Left ventricle myocardium inferior (tissue), 1 donor: ENCODE measurements at regions not wholly inside any gene's neighbourhood (a gene's known extent, or its start where the extent isn't known, plus 50 kb on each side); places are given as distances from the start of the nearest gene placed in this dataset.

Source experiments
- DNase-seq: peaks from one replicate; pipeline ENCODE4 v3.0.0-alpha.2; 2020
- H3K27ac ChIP-seq: fragments of 200-600 bp; replicated peaks from 2 replicates; pipeline ENCODE4 v1.8.0; 2021
- H3K27me3 ChIP-seq: fragments of 200-600 bp; 2 replicates; pipeline ENCODE4 v1.8.0; 2021; ENCODE audit warnings: low read depth
- H3K36me3 ChIP-seq: fragments of 200-600 bp; 2 replicates; pipeline ENCODE4 v1.8.0; 2021
- H3K4me1 ChIP-seq: fragments of 200-600 bp; 2 replicates; pipeline ENCODE4 v1.8.0; 2021
- H3K4me3 ChIP-seq: fragments of 200-600 bp; 2 replicates; pipeline ENCODE4 v1.8.0; 2021; ENCODE audit warnings: mild to moderate bottlenecking, moderate library complexity
- H3K9me3 ChIP-seq: fragments of 200-600 bp; replicated peaks from 2 replicates; pipeline ENCODE4 v1.8.0; 2021
- intact Hi-C: fragments of 100-400 bp; cut with micrococcal nuclease; formaldehyde crosslinking; loops from one replicate; pipeline ENCODE4 v1.11.0; 2022
- TF ChIP-seq, protein P1 (sequence below): fragments of 200-600 bp; IDR thresholded peaks from 2 replicates; pipeline ENCODE4 v1.8.0; 2021; ENCODE audit warnings: antibody characterized with exemption, mild to moderate bottlenecking, borderline replicate concordance
- donor health status: DM: no; HTN: yes; CAD: no; lungs with severe emphysema.

DNA sequence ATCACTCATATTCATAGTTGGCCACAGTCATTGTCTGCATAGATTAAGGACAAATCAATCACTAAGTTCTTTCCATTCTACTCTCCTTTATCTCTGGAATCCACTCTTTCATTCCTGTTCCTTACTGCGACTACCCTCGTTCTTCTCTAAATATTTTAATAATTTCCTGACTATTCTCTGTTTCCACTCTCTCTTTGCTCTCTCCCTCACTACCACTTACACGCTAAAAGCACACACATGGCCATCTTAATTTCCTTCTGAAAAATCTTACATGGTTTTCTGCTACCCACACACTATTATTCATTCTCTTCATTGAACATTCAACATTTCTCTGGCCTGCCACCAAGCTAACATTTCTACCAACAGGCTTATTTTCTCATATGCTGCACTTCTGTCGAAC lies 279.6 kb upstream of the PLSCR5 start:
- Histone ChIP-seq H3K27ac (no peak overlapping the region), H3K36me3 (no peaks in the 10 kb centered on the region), H3K4me3 (no peak overlapping the region), H3K9me3 (no peaks in the 10 kb centered on the region), H3K4me1 (no peaks in the 10 kb centered on the region), H3K27me3 (no peaks in the 10 kb centered on the region)
- intact Hi-C loops = no loop called here
- TF ChIP-seq, protein P1, sequence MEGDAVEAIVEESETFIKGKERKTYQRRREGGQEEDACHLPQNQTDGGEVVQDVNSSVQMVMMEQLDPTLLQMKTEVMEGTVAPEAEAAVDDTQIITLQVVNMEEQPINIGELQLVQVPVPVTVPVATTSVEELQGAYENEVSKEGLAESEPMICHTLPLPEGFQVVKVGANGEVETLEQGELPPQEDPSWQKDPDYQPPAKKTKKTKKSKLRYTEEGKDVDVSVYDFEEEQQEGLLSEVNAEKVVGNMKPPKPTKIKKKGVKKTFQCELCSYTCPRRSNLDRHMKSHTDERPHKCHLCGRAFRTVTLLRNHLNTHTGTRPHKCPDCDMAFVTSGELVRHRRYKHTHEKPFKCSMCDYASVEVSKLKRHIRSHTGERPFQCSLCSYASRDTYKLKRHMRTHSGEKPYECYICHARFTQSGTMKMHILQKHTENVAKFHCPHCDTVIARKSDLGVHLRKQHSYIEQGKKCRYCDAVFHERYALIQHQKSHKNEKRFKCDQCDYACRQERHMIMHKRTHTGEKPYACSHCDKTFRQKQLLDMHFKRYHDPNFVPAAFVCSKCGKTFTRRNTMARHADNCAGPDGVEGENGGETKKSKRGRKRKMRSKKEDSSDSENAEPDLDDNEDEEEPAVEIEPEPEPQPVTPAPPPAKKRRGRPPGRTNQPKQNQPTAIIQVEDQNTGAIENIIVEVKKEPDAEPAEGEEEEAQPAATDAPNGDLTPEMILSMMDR = no peak
- no peak for DNase-seq

- H3K27ac ChIP-seq = no peak overlapping the region
- DNase-seq = no peak
- no peaks in the 10 kb centered on the region for H3K4me1 ChIP-seq
- H3K36me3 ChIP-seq = no peaks in the 10 kb centered on the region
- H3K4me3 ChIP-seq = no peak overlapping the region
- no peaks in the 10 kb centered on the region for H3K9me3 ChIP-seq
- intact Hi-C loops = no loop called here
- H3K27me3 ChIP-seq = no peaks in the 10 kb centered on the region
- TF ChIP-seq, protein P1 = no peak
Observed at GRCh38 chr3:146884296-146884695, 279.1 kb upstream of the PLSCR5 start.

DNA sequence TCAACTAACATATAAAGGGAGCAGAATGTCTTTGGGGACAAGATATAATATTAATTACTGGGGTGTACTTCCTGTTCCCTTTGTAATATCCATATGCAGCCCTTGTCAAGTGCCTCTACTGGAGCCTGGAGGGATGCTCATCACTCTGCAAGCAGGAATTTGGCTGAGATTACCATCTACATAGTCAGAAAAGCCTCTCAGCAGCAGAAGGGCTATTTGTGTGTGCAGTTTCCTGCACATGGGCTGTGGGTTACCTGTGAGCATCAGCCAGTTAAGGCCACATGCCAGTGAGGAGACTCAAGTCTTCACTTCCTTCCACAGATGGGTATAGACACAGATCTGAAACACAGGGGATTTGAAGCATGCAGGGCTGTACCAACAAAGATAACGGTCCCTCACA lies 278.1 kb upstream of the PLSCR5 start:
- Histone ChIP-seq H3K27ac (no peak overlapping the region), H3K9me3 (no peaks in the 10 kb centered on the region), H3K27me3 (no peaks in the 10 kb centered on the region), H3K4me3 (no peak overlapping the region), H3K4me1 (no peaks in the 10 kb centered on the region), H3K36me3 (no peaks in the 10 kb centered on the region)
- intact Hi-C loops = no loop called here
- TF ChIP-seq, protein P1 = no peak
- DNase-seq = no peak

DNA sequence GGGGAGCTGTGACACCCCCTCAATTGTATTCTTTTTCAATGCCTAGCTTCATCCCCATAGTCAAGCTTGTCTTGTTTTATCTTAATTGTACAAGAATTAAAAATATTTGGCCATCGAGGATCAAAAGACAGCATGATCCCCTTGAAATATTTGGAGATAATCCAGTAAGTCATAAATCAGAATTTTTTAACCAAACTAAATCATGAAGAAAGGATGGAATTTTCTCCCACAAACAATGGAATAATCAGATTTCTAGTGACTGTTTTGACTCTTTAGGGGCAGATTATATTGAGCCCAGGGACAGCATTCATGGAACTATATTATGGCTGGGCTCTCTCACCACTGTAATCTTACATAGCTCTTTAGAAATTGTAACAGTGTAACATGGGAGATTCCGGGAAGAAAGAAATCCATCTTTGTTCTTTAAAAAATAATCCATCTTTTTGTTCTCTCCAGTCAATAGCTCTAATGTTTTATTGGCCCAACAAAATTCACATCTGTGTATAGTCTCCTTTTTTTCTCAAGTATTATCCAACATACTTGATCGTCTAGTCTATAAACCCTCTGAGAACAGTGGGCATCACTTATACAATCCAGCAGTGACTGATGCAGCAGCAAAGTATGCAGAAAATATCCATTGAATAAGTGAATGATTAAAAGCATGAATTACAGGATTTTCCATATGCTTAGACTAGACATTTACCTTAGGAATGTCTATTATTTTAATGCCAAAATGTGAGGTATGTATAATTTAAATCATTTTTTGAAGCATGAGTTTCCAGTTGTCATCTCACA lies 277.0 kb upstream of the PLSCR5 start:
- intact Hi-C loops = no loop called here
- Histone ChIP-seq H3K9me3 (no peaks in the 10 kb centered on the region), H3K27ac (no peak overlapping the region), H3K4me3 (no peak overlapping the region), H3K27me3 (no peaks in the 10 kb centered on the region), H3K4me1 (no peaks in the 10 kb centered on the region), H3K36me3 (no peaks in the 10 kb centered on the region)
- TF ChIP-seq, protein P1 = no peak
- no peak for DNase-seq

DNA sequence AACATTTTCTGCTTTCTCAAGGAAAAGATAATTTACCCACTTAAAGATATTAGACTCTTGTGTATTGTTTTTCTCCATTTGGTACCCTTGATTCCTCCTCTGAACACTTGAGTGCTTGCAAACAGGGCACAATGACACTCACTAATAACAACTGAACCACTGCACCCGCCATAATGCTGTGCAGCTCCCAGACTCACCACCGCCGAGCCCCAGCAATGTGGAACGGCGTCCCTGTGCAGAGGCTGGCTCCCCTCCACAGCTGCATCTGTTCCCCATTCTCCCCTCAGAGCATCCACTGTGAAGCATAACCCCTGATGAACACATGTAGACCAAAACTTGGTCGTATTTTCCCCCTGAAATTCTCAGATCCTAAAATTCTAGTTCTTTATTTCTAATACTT lies 276.2 kb upstream of the PLSCR5 start:
- Histone ChIP-seq H3K9me3 (no peaks in the 10 kb centered on the region), H3K36me3 (no peaks in the 10 kb centered on the region), H3K4me1 (no peaks in the 10 kb centered on the region), H3K4me3 (no peak overlapping the region), H3K27ac (no peak overlapping the region), H3K27me3 (no peaks in the 10 kb centered on the region)
- intact Hi-C loops = no loop called here
- no peak for DNase-seq
- TF ChIP-seq, protein P1 = no peak
